NCI-H2227 (cell line): ENCODE measurements at regions not wholly inside any gene's neighbourhood (a gene's known extent, or its start where the extent isn't known, plus 50 kb on each side); places are given as distances from the start of the nearest gene placed in this dataset.

ENCODE experiments used
- DNase-seq: peaks from one replicate; lab custom pipeline; 2025; ENCODE audit not compliant: unreplicated experiment; lab: John Stamatoyannopoulos, UW

GRCh38 chr15:75131269-75131643 is 70.4 kb upstream of the C15orf39 start:
- DNase-seq = no peak

- no peak for DNase-seq
Measured at GRCh38 chr15:75134748-75135147, 66.9 kb upstream of the C15orf39 start.

- DNase-seq = no peak
Measured at GRCh38 chr15:75136118-75136517, 65.6 kb upstream of the C15orf39 start.

- no peak for DNase-seq
Measured at GRCh38 chr15:75136758-75137157, 64.9 kb upstream of the C15orf39 start.

GRCh38 chr15:75138016-75138999 is 63.4 kb upstream of the C15orf39 start:
- DNase-seq = no peak

- no peak for DNase-seq
Measured at GRCh38 chr15:75140080-75140879, 61.4 kb upstream of the C15orf39 start.

GRCh38 chr15:75142499-75142898 is 59.2 kb upstream of the C15orf39 start:
- no peak for DNase-seq

GRCh38 chr15:75143738-75144334 is 57.8 kb upstream of the C15orf39 start:
- DNase-seq = peak; percentile 8

- no peak for DNase-seq
Measured at GRCh38 chr15:75145027-75145841, 56.4 kb upstream of the C15orf39 start.

- DNase-seq = no peak
Measured at GRCh38 chr15:75148280-75148679, 53.4 kb upstream of the C15orf39 start.

GRCh38 chr15:75149867-75150709 is 51.6 kb upstream of the C15orf39 start:
- DNase-seq = no peak

GRCh38 chr15:75151214-75152128 is 50.2 kb upstream of the C15orf39 start:
- DNase-seq = no peak
